Activated naive CD4-positive, alpha-beta T cell treated with anti-CD3 and anti-CD28 coated beads for 36 hours (primary cell): ENCODE measurements at regions not wholly inside any gene's neighbourhood (a gene's known extent, or its start where the extent isn't known, plus 50 kb on each side); places are given as distances from the start of the nearest gene placed in this dataset.

Experiments used
- CTCF ChIA-PET: fragments of 350-600 bp; sonication (Branson Sonifier 250); formaldehyde crosslinking; loops from one replicate; lab custom pipeline; 2021; ENCODE audit warnings: antibody characterized with exemption; lab: Charles Lee
- DNase-seq: peaks from one replicate; pipeline ENCODE4 v3.0.0-alpha.2; 2020
- H3K27ac Mint-ChIP-seq: one replicate; pipeline ENCODE4 v1.8.0; 2021; ENCODE audit warnings: mild to moderate bottlenecking, mixed read lengths
- H3K27me3 Mint-ChIP-seq: one replicate; pipeline ENCODE4 v1.8.0; 2021; ENCODE audit warnings: low read depth, mixed read lengths
- H3K36me3 Mint-ChIP-seq: one replicate; pipeline ENCODE4 v1.8.0; 2021; ENCODE audit warnings: low read depth, mixed read lengths
- H3K4me1 Mint-ChIP-seq: one replicate; pipeline ENCODE4 v1.8.0; 2021; ENCODE audit warnings: low read depth, mixed read lengths
- H3K4me3 Mint-ChIP-seq: one replicate; pipeline ENCODE4 v1.8.0; 2021; ENCODE audit warnings: mild to moderate bottlenecking, moderate library complexity, mixed read lengths
- H3K9me3 Mint-ChIP-seq: one replicate; pipeline ENCODE4 v1.8.0; 2021; ENCODE audit warnings: mixed read lengths
- intact Hi-C: fragments of 100-400 bp; cut with micrococcal nuclease; formaldehyde crosslinking; loops from one replicate; pipeline ENCODE4 v1.15.1; 2023

DNA sequence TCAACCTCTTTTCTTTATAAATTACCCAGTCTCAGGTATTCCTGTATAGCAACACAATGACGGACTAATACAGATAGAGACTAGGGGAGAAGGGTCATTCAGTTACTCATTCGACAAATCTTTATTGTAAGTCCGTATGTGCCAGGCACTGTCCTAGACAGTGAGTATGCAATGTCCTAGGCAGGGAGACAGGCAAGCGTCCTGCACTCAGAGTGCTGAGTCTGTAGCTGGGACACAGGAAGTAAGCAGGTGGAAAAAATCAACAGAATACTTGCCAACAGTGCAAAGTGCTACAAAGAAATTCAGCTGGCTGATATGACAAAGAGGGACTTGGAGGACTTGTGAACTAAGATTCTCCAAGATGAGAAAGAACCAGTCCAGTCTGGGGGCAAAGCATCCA is 92.2 kb upstream of the ZBTB40 start:
- no peaks in the 10 kb centered on the region for H3K36me3 Mint-ChIP-seq

DNA sequence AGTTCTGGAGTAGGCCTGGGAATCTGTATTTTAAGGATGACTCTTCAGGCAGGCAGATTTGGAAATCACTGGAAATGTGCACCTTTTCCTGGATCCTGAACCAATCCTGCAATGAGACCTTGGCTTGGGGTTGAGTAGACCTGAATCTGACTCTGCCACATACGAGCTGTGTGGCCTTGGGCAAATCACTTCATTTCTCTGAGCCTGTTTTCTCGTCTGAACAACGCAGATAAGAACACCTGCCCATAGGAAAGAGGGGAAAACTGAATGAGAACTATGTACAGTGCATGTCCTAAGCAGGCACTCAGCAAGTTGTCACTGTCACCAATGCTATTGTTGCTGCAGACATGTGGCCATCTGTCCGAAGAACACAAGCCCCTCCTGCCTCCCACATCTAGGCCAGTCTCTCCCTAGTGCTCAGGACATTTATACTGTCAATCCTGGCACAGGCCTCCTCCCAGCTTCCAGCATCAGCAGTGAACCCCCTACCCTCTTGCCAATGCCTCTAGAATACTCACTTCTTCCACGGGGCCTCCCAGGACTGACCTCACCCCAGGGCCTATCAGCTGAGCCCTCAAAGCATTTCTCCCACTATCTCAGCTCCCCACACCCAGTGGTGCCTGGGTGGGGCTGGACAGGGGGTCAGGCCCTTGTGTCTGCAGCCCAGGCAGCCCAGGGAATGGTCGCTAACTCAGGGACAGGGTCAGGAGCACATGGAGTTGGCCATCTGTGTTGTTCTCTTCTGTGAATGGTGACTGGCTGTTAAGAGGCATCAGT is 88.8 kb upstream of the ZBTB40 start:
- H3K9me3 Mint-ChIP-seq, result no peaks in the 10 kb centered on the region
- no peaks in the 10 kb centered on the region for H3K4me1 Mint-ChIP-seq
- CTCF ChIA-PET, result interaction anchor here (1.2 kb wide), 1 partner anchor 87 kb away, joined by 4 read pairs; no protein-coding TSS in a partner anchor
- peaks cover 26% of the 10 kb centered on the region for H3K27me3 Mint-ChIP-seq
- intact Hi-C loops, result no loop called here
- H3K27ac Mint-ChIP-seq, result no peak overlapping the region
- no peaks in the 10 kb centered on the region for H3K36me3 Mint-ChIP-seq
- no peak overlapping the region for H3K4me3 Mint-ChIP-seq
- no peak for DNase-seq

More for the DNA sequence above, 92.2 kb upstream of the ZBTB40 start:
- CTCF ChIA-PET, result interaction anchor here (0.6 kb wide), 1 partner anchor 146 kb away, joined by 4 read pairs; no protein-coding TSS in a partner anchor
- intact Hi-C loops, result no loop called here
- DNase-seq, result no peak
- Mint-ChIP-seq H3K9me3 (no peaks in the 10 kb centered on the region), H3K27me3 (peaks cover 32% of the 10 kb centered on the region), H3K4me3 (no peak overlapping the region), H3K4me1 (no peaks in the 10 kb centered on the region), H3K27ac (no peak overlapping the region)

DNA sequence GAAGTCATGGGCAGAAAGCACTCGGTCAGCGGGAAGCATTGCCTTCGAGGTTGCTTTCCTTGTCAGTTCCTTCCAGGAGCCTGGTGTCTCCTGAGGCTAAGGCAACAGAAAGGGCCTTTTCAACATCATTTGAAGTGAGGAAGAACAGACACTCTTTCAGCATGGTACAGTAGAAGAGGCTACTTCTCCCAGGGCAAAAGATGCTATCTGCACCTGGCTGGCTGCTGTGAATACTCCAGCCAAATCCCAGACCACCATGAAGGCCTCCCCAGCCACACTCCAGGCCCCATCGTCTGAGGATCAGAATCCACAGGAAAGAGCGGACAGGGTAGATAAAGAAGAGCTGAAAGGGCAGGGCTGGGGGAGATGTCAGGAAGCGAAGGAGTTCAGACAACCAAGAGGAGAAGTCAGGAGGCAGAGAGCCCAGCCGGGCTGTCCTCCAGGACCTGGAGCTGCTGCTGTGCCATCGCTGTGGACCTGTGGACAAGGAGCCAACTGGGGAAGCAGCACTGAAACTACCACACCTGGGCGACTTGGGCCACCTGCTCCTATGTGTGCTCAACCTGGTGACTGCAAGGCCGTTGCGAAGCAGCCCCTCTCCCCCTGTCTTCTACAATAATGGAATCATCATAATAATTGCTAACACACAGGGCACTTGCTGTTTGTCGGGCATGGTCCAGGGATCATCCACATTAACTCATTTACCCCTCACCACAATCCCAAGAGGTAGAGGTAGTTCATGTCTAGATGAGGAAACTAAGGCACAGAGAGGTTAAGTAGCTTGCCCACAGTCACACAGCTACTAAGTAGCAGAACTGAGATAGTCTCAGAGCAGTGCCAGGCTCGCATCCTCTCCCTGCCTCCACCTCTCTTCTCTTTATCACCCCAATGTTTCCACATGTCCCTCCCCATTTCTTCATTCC is 88.0 kb upstream of the ZBTB40 start:
- no peak for DNase-seq
- no peaks in the 10 kb centered on the region for H3K36me3 Mint-ChIP-seq
- intact Hi-C loops, result no loop called here
- H3K27me3 Mint-ChIP-seq, result peaks cover 24% of the 10 kb centered on the region
- CTCF ChIA-PET, result interaction anchor here (1.2 kb wide), 1 partner anchor 88 kb away, joined by 4 read pairs; no protein-coding TSS in a partner anchor
- no peak overlapping the region for H3K27ac Mint-ChIP-seq
- H3K9me3 Mint-ChIP-seq, result no peaks in the 10 kb centered on the region
- H3K4me1 Mint-ChIP-seq, result no peaks in the 10 kb centered on the region
- H3K4me3 Mint-ChIP-seq, result no peak overlapping the region

DNA sequence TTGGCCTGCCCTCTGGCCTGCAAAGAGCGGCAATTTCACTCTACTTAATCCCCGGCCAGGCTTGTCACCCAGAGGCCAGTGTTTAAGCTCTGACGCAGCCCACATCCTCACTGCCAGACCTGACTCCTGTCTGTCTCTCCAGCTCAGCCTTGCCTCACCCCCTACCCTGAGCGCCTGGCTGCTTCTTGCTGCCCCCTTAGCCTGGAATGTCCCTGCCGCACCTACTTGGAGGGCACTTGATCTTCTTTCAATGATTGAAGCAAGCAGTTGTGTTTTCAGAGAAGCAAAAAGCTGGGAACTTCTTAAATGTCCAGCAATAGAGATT is 87.4 kb upstream of the ZBTB40 start:
- Mint-ChIP-seq H3K36me3 (no peaks in the 10 kb centered on the region), H3K27me3 (peaks cover 19% of the 10 kb centered on the region), H3K9me3 (no peaks in the 10 kb centered on the region), H3K4me3 (no peak overlapping the region), H3K27ac (no peak overlapping the region), H3K4me1 (no peaks in the 10 kb centered on the region)
- DNase-seq, result no peak
- intact Hi-C loops, result no loop called here
- CTCF ChIA-PET, result no interaction called here

DNA sequence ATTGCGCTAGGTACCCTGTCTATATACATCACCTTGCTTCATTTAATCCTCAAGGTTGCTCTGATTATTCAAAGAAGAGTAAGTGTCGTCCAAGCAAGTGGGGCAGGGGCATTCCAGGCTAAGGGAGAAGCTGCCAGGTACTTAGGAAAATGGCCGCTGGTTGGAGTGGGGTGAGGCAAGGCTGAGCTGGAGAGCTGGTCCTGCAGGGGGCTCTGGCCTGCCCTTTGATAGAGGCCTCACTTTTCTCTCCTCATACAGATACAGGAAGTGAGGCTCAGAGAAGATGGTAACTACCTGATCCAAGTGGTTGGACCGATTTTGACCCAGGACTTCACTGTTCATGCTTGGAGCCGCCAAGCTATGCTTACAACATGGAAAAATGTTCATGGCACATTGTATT is 86.9 kb upstream of the ZBTB40 start:
- no peak overlapping the region for H3K4me3 Mint-ChIP-seq
- H3K27ac Mint-ChIP-seq, result no peak overlapping the region
- intact Hi-C loops, result no loop called here
- no peak for DNase-seq
- peaks cover 17% of the 10 kb centered on the region for H3K27me3 Mint-ChIP-seq
- no peaks in the 10 kb centered on the region for H3K36me3 Mint-ChIP-seq
- no peaks in the 10 kb centered on the region for H3K9me3 Mint-ChIP-seq
- CTCF ChIA-PET, result interaction anchor here (0.7 kb wide), 1 partner anchor 278 kb away, joined by 4 read pairs; no protein-coding TSS in a partner anchor
- H3K4me1 Mint-ChIP-seq, result no peaks in the 10 kb centered on the region

DNA sequence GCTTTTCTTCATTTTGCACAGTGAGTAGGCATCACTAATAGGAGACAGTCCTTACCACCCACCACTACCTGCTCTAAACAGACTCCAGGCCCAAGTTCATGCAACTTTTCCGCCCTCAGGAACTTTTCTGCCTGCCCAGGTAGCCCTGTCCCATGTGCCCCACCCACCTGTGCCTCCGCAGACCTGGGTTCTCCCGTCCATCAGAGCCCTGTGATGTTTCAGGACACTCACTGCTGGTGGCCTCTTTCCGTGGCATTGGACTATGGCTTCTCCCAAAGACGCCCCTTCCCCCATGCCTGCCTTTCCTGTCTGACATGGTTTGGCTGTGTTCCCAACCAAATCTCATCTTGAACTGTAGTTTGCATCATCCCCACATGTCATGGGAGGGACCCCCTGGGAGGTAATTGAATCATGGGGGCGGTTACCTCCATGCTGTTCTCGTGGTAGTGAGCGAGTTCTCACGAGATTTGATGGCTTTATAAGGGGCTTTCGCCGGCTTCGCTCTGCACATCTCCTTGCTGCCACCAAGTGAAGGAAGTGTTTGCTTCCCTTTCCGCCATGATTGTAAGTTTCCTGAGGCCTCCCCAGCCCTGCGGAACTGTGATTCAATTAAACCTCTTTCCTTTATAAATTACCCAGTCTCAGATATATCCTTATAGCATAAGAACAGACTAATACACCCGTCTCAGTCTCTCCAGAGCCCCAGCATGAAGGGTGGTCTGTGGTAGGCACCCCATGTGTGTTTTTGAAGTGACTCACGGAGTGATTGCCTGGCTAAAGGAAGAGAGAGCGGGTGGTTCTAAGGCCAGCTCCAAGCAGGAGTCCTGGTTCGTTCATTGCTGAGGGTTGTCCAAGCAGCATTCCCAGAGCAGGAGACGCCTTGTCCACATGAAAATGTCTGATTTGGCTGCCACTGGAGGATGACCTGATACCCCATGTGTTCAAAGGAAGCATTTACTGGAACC is 86.0 kb upstream of the ZBTB40 start:
- intact Hi-C loops, result no loop called here
- H3K9me3 Mint-ChIP-seq, result no peaks in the 10 kb centered on the region

DNA sequence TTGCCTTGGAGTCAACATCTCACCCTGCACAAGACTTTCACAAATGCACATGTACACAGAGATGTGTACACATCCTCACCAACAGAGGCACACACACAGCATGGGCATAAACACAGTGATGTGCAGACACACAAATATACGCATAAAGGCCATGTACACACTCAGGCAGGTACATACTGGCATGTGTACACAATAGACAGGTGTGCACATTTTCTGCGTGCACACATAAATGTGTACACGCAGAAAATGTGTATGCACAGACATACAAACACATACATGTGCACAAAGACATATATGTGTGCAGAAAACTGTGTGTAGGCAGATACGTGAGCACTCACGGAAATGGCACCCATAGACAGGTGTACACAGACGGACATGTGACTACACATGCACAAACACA is 85.3 kb upstream of the ZBTB40 start:
- CTCF ChIA-PET, result interaction anchor here (0.6 kb wide), 1 partner anchor 750 kb away, joined by 3 read pairs; no protein-coding TSS in a partner anchor
- peaks cover 13% of the 10 kb centered on the region for H3K27me3 Mint-ChIP-seq
- no peaks in the 10 kb centered on the region for H3K9me3 Mint-ChIP-seq

More for the DNA sequence above, 86.0 kb upstream of the ZBTB40 start:
- Mint-ChIP-seq H3K36me3 (no peaks in the 10 kb centered on the region), H3K4me1 (no peaks in the 10 kb centered on the region), H3K4me3 (no peak overlapping the region), H3K27ac (no peak overlapping the region), H3K27me3 (peaks cover 17% of the 10 kb centered on the region)
- CTCF ChIA-PET, result interaction anchor here (0.7 kb wide), 1 partner anchor 277 kb away, joined by 4 read pairs; no protein-coding TSS in a partner anchor
- DNase-seq, result no peak

DNA sequence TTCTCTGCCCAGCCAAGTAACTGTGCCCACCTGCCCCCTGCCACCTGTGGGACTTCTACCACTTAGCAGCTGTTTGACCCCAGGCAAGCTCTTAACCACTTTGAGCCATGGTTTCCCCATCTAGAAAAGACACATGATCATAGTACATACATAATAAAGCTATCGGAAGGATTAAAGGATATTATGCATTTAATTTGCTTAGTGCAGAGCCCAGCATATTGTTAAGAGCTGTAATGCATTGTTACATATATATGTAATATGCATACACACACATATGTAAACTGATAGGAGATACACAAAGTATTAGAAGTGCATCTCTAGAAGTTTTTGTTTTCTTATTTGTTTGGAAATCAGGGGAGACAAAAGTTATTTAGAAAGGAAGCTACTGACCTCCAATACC is 83.5 kb upstream of the ZBTB40 start:
- Mint-ChIP-seq H3K9me3 (peaks cover 5% of the 10 kb centered on the region), H3K27me3 (peaks cover 15% of the 10 kb centered on the region), H3K4me3 (no peak overlapping the region), H3K36me3 (no peaks in the 10 kb centered on the region), H3K27ac (no peak overlapping the region), H3K4me1 (no peaks in the 10 kb centered on the region)
- no peak for DNase-seq
- intact Hi-C loops, result no loop called here
- CTCF ChIA-PET, result no interaction called here

More for the DNA sequence above, 85.3 kb upstream of the ZBTB40 start:
- no peaks in the 10 kb centered on the region for H3K4me1 Mint-ChIP-seq
- no peak overlapping the region for H3K27ac Mint-ChIP-seq
- no peak for DNase-seq
- H3K36me3 Mint-ChIP-seq, result no peaks in the 10 kb centered on the region
- no peak overlapping the region for H3K4me3 Mint-ChIP-seq
- intact Hi-C loops, result no loop called here

DNA sequence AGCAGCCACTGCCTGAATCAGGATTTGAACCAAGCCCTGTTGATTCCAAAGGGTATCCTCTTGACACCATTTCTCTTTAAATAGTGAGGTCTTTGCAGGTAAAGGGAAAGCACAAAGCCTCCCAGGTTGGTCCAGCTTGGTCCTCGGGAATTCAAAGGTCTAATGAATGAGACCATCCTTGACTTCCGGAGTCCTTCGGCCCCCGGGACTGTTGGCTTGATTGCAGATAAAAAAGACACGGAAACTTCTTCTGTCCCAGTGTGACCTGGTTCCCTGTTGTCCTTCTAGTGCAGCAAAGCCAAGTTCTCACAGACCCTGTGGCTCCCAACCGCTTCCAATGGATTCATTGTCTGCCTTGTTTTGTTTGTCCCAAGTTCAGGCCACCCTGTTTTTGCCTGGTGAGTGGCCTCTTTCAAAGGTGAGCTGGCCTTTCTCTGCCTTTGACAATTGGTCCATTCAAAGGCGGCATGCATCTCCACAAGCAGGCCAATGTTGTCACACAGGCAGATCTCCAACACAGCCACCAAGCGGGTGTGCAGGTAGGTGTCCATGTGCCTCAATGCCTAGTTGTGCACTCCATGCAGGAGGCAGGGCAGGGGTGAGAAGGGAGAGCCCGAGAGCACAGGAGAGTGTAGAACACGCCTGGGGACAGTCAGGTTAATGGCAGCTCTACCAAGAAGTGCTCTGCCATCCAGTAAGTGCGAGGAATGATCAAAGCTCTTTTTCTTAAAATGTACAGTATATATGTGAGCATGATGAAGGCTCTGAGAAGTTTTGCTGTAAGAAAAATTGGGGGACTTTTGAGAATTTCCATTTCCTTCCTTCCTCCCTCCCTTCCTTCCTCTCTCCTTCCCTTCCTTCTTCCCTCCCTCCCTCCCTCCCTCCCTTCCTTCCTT is 82.1 kb upstream of the ZBTB40 start:
- H3K27ac Mint-ChIP-seq, result no peak overlapping the region
- DNase-seq, result no peak
- no peak overlapping the region for H3K4me3 Mint-ChIP-seq
- CTCF ChIA-PET, result no interaction called here
- no peaks in the 10 kb centered on the region for H3K4me1 Mint-ChIP-seq
- H3K9me3 Mint-ChIP-seq, result peaks cover 9% of the 10 kb centered on the region
- H3K36me3 Mint-ChIP-seq, result no peaks in the 10 kb centered on the region
- peaks cover 12% of the 10 kb centered on the region for H3K27me3 Mint-ChIP-seq
- intact Hi-C loops, result no loop called here

DNA sequence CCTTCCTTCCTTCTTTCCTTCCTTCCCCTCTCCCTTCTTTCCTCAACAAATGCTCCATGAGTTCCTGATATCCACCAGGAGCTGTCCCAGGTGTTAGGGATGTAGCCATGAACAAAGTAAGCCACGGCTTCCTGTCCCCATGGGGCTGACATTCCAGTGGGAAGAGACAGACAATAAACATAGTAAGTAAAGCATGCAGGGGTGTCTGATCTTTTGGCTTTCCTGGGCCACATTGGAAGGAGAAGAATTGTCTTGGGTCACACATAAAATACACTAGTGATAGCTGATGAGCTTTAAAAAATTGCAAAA is 81.5 kb upstream of the ZBTB40 start:
- CTCF ChIA-PET, result no interaction called here
- H3K27ac Mint-ChIP-seq, result no peak overlapping the region
- intact Hi-C loops, result no loop called here

DNA sequence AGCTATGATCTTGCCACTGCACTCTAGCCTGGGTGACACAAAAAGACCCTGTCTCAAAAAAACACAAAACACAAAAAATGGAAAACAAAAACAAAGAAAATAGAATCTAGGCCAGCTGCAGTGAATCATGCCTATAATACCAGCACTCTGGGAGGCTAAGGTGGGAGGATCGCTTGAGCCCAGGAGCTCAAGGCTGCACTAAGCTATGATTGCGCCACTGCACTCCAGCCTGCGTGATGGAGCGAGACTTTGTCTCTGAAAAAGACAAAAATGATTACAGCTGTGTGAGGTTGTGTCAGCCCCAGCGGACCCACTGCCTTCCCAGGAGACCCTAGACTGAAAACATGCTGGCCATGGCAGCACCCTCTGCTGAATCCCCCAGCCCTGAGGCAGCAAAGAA is 80.2 kb upstream of the ZBTB40 start:
- CTCF ChIA-PET, result no interaction called here
- Mint-ChIP-seq H3K4me1 (no peaks in the 10 kb centered on the region), H3K36me3 (no peaks in the 10 kb centered on the region), H3K9me3 (peaks cover 9% of the 10 kb centered on the region), H3K4me3 (no peak overlapping the region), H3K27me3 (peaks cover 12% of the 10 kb centered on the region), H3K27ac (no peak overlapping the region)
- no peak for DNase-seq
- intact Hi-C loops, result no loop called here

More for the DNA sequence above, 81.5 kb upstream of the ZBTB40 start:
- DNase-seq, result no peak
- H3K4me1 Mint-ChIP-seq, result no peaks in the 10 kb centered on the region
- peaks cover 9% of the 10 kb centered on the region for H3K9me3 Mint-ChIP-seq
- H3K27me3 Mint-ChIP-seq, result peaks cover 12% of the 10 kb centered on the region
- no peak overlapping the region for H3K4me3 Mint-ChIP-seq
- no peaks in the 10 kb centered on the region for H3K36me3 Mint-ChIP-seq
